GM12892 (cell line): ENCODE measurements at regions not wholly inside any gene's neighbourhood (a gene's known extent, or its start where the extent isn't known, plus 50 kb on each side); places are given as distances from the start of the nearest gene placed in this dataset.

Experiments used
- POLR2A ChIP-seq: IDR thresholded peaks from 2 replicates; pipeline ENCODE4 v1.6.1; 2011; ENCODE audit warnings: low read depth, low read length, control low read depth
- TAF1 ChIP-seq: IDR thresholded peaks from 2 replicates; pipeline ENCODE4 v1.6.1; 2011; ENCODE audit warnings: low read depth, mild to moderate bottlenecking, control low read depth, low read length, borderline replicate concordance

DNA sequence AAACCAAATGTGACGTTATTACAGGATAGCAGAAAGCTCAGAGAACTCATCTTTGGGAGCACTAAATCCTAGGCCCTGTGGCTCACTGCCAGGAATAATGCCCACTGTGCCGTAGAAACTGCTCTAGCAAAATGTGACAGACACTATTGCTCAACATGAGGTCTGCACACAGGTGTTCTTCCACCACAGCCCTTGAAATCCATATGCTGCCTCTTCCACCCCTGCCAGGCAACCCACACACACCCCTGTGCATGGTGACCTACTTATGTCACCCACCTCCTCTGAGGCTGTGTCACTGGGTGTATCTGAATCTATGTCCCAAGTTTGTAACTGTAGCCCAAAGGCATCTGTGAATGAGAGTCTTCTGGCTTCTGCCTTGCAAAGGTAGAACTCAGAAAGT is 66.1 kb upstream of the MBOAT2 start:
- TF ChIP-seq TAF1 (no peak), POLR2A (no peak)
